ENCODE measurements at regions not wholly inside any gene's neighbourhood (a gene's known extent, or its start where the extent isn't known, plus 50 kb on each side); places are given as distances from the start of the nearest gene placed in this dataset.

- DNase-seq = no peak
Observed at GRCh38 chr18:65403534-65403933, 347.3 kb upstream of the CDH7 start.

GRCh38 chr18:65399091-65399490, 351.7 kb upstream of the CDH7 start:
- DNase-seq = no peak

- no peak for DNase-seq
Observed at GRCh38 chr18:65398347-65399075, 352.3 kb upstream of the CDH7 start.

- DNase-seq = no peak
Observed at GRCh38 chr18:65380986-65381385, 369.8 kb upstream of the CDH7 start.

- no peak for DNase-seq
Observed at GRCh38 chr18:65380571-65380970, 370.2 kb upstream of the CDH7 start.

- DNase-seq = no peak
Observed at GRCh38 chr18:65372904-65373303, 377.9 kb upstream of the CDH7 start.

GRCh38 chr18:65365245-65365980, 385.4 kb upstream of the CDH7 start:
- DNase-seq = no peak

- no peak for DNase-seq
Observed at GRCh38 chr18:65363911-65364632, 386.7 kb upstream of the CDH7 start.

GRCh38 chr18:65363011-65363410, 387.8 kb upstream of the CDH7 start:
- DNase-seq = no peak

GRCh38 chr18:65359479-65359878, 391.3 kb upstream of the CDH7 start:
- DNase-seq = no peak

- DNase-seq = no peak
Observed at GRCh38 chr18:65358306-65358705, 392.5 kb upstream of the CDH7 start.

GRCh38 chr18:65352186-65352585, 398.6 kb upstream of the CDH7 start:
- no peak for DNase-seq

- no peak for DNase-seq
Observed at GRCh38 chr18:65349635-65350034, 401.2 kb upstream of the CDH7 start.

GRCh38 chr18:65347446-65347845, 403.4 kb upstream of the CDH7 start:
- no peak for DNase-seq

- no peak for DNase-seq
Observed at GRCh38 chr18:65346086-65346485, 404.7 kb upstream of the CDH7 start.

GRCh38 chr18:65343571-65343970, 407.2 kb upstream of the CDH7 start:
- DNase-seq = no peak

GRCh38 chr18:65336411-65336810, 414.4 kb upstream of the CDH7 start:
- no peak for DNase-seq

- no peak for DNase-seq
Observed at GRCh38 chr18:65329010-65329409, 421.8 kb upstream of the CDH7 start.

GRCh38 chr18:65326805-65327204, 424.0 kb upstream of the CDH7 start:
- DNase-seq = no peak

- no peak for DNase-seq
Observed at GRCh38 chr18:65322895-65323294, 427.9 kb upstream of the CDH7 start.

GRCh38 chr18:65298422-65298821, 452.4 kb upstream of the CDH7 start:
- DNase-seq = no peak

GRCh38 chr18:65288908-65289307, 461.9 kb upstream of the CDH7 start:
- DNase-seq = no peak

GRCh38 chr18:65287652-65288051, 463.2 kb upstream of the CDH7 start:
- no peak for DNase-seq

- no peak for DNase-seq
Observed at GRCh38 chr18:65282096-65282495, 468.7 kb upstream of the CDH7 start.
